ENCODE measurements at regions not wholly inside any gene's neighbourhood (a gene's known extent, or its start where the extent isn't known, plus 50 kb on each side); places are given as distances from the start of the nearest gene placed in this dataset.

DNA sequence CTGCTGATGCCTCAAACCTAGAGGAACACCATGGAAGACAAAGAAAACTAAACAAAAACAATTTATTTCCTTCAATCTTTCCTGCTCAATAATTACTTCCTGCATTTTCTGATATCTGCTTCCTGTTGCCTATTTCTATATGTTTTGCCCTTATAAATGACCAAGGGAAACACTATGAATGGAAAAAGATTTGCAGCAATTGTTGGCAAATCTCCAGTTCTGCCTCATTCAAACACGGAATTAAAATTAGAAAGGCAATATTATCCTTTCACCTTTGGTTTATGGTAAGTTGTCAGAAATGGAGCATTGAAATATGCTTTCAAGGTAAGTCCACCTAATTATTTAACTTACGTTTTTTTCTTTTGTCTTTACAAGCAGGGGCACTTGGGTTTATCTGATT is 552.2 kb upstream of the ANKRD30A start:
- TF ChIP-seq CREB1 (IDR thresholded peaks at IDR 0.05; ENCODE audit: low read depth): no peak
- TF ChIP-seq TAF1 (IDR thresholded peaks at IDR 0.05; ENCODE audit: low read depth): no peak
- TF ChIP-seq, protein P1, sequence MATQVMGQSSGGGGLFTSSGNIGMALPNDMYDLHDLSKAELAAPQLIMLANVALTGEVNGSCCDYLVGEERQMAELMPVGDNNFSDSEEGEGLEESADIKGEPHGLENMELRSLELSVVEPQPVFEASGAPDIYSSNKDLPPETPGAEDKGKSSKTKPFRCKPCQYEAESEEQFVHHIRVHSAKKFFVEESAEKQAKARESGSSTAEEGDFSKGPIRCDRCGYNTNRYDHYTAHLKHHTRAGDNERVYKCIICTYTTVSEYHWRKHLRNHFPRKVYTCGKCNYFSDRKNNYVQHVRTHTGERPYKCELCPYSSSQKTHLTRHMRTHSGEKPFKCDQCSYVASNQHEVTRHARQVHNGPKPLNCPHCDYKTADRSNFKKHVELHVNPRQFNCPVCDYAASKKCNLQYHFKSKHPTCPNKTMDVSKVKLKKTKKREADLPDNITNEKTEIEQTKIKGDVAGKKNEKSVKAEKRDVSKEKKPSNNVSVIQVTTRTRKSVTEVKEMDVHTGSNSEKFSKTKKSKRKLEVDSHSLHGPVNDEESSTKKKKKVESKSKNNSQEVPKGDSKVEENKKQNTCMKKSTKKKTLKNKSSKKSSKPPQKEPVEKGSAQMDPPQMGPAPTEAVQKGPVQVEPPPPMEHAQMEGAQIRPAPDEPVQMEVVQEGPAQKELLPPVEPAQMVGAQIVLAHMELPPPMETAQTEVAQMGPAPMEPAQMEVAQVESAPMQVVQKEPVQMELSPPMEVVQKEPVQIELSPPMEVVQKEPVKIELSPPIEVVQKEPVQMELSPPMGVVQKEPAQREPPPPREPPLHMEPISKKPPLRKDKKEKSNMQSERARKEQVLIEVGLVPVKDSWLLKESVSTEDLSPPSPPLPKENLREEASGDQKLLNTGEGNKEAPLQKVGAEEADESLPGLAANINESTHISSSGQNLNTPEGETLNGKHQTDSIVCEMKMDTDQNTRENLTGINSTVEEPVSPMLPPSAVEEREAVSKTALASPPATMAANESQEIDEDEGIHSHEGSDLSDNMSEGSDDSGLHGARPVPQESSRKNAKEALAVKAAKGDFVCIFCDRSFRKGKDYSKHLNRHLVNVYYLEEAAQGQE (IDR thresholded peaks at IDR 0.05; ENCODE audit: low read depth): no peak
- no peak for TF ChIP-seq NFIC (IDR thresholded peaks at IDR 0.05)
- no peak for TF ChIP-seq RAD21 (IDR thresholded peaks at IDR 0.05; ENCODE audit: low read depth)
- TF ChIP-seq, protein P2, sequence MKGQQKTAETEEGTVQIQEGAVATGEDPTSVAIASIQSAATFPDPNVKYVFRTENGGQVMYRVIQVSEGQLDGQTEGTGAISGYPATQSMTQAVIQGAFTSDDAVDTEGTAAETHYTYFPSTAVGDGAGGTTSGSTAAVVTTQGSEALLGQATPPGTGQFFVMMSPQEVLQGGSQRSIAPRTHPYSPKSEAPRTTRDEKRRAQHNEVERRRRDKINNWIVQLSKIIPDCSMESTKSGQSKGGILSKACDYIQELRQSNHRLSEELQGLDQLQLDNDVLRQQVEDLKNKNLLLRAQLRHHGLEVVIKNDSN (IDR thresholded peaks at IDR 0.05): no peak
- no peak for TF ChIP-seq YY1 (IDR thresholded peaks at IDR 0.05; ENCODE audit: low read depth)
- TF ChIP-seq, protein P3, sequence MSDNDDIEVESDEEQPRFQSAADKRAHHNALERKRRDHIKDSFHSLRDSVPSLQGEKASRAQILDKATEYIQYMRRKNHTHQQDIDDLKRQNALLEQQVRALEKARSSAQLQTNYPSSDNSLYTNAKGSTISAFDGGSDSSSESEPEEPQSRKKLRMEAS (IDR thresholded peaks at IDR 0.05): no peak
- TF ChIP-seq CEBPB (IDR thresholded peaks at IDR 0.05): no peak
- no peak for TF ChIP-seq TCF12 (IDR thresholded peaks at IDR 0.05; ENCODE audit: low read depth)
